Mesenchymal stem cell (in vitro differentiated cells and primary cell): ENCODE measurements at regions not wholly inside any gene's neighbourhood (a gene's known extent, or its start where the extent isn't known, plus 50 kb on each side); places are given as distances from the start of the nearest gene placed in this dataset.
A peak's percentile ranks its signal among the peaks of the same experiment; 100 is the strongest.

Experiments
- DNase-seq: peaks from one replicate; pipeline ENCODE4 v3.0.0-alpha.2; 2013
- H2AFZ ChIP-seq: one replicate; pipeline ENCODE4 v1.6.1; 2013; ENCODE audit warnings: low read depth, mild to moderate bottlenecking, control low read depth, inconsistent platforms, low read length, moderate library complexity
- H2AK5ac ChIP-seq: 2 replicates; pipeline ENCODE4 v1.6.1; 2013; ENCODE audit warnings: low read length, moderate library complexity, mild to moderate bottlenecking, inconsistent platforms; ENCODE audit not compliant: severe bottlenecking
- H2BK120ac ChIP-seq: one replicate; pipeline ENCODE4 v1.6.1; 2013; ENCODE audit warnings: low read depth, mild to moderate bottlenecking, inconsistent platforms, low read length, moderate library complexity
- H2BK12ac ChIP-seq, 2 experiments: one replicate each; pipeline ENCODE4 v1.6.1; 2013; ENCODE audit warnings: inconsistent platforms in 2 of 2, low read length in 2 of 2, mild to moderate bottlenecking in 2 of 2, moderate library complexity in 2 of 2, control low read depth in 1 of 2
- H2BK15ac ChIP-seq: one replicate; pipeline ENCODE4 v1.6.1; 2013; ENCODE audit warnings: mild to moderate bottlenecking, low read depth, inconsistent platforms; ENCODE audit not compliant: poor library complexity, severe bottlenecking
- H2BK5ac ChIP-seq: 2 replicates; pipeline ENCODE4 v1.6.1; 2013; ENCODE audit warnings: low read depth, mild to moderate bottlenecking, low read length, control low read depth, inconsistent platforms; ENCODE audit not compliant: poor library complexity, severe bottlenecking
- H3K14ac ChIP-seq, 2 experiments: one replicate each; pipeline ENCODE4 v1.6.1; 2013; ENCODE audit warnings: inconsistent platforms in 2 of 2, low read length in 2 of 2, control low read depth in 1 of 2, mild to moderate bottlenecking in 1 of 2, moderate library complexity in 1 of 2
- H3K18ac ChIP-seq, 2 experiments: one replicate each; pipeline ENCODE4 v1.6.1; 2013; ENCODE audit warnings: inconsistent platforms in 2 of 2, low read length in 2 of 2, control low read depth in 1 of 2, low read depth in 1 of 2, mild to moderate bottlenecking in 1 of 2
- H3K23ac ChIP-seq, 2 experiments: one replicate each; pipeline ENCODE4 v1.6.1; 2013; ENCODE audit warnings: inconsistent platforms in 2 of 2, low read length in 2 of 2, mild to moderate bottlenecking in 2 of 2, moderate library complexity in 2 of 2, control low read depth in 1 of 2
- H3K27ac ChIP-seq: 2 replicates; pipeline ENCODE4 v1.5.1; 2013; ENCODE audit warnings: mild to moderate bottlenecking, moderate library complexity, low read length, control low read depth, inconsistent platforms; ENCODE audit not compliant: poor library complexity, severe bottlenecking
- H3K27me3 ChIP-seq, 2 experiments: 2 replicates each; pipeline versions ENCODE4 v1.6.1 to v1.7.0; 2013; ENCODE audit warnings: low read length in 2 of 2, mild to moderate bottlenecking in 2 of 2, moderate library complexity in 2 of 2, control low read depth in 1 of 2, inconsistent platforms in 1 of 2; ENCODE audit not compliant: control insufficient read depth in 1 of 2, insufficient read depth in 1 of 2
- H3K36me3 ChIP-seq, 2 experiments: 2 replicates each; pipeline versions ENCODE4 v1.6.1 to v1.7.0; 2013; ENCODE audit warnings: low read length in 2 of 2, control low read depth in 1 of 2, inconsistent platforms in 1 of 2, low read depth in 1 of 2, mild to moderate bottlenecking in 1 of 2; ENCODE audit not compliant: insufficient read depth in 2 of 2, control insufficient read depth in 1 of 2
- H3K4ac ChIP-seq, 2 experiments: one replicate each; pipeline ENCODE4 v1.6.1; 2013; ENCODE audit warnings: inconsistent platforms in 2 of 2, low read length in 2 of 2, mild to moderate bottlenecking in 2 of 2, moderate library complexity in 2 of 2, control low read depth in 1 of 2, low read depth in 1 of 2
- H3K4me1 ChIP-seq: 2 replicates; pipeline ENCODE4 v1.6.1; 2013; ENCODE audit warnings: low read depth, low read length, control low read depth; ENCODE audit not compliant: control insufficient read depth, insufficient read depth
- H3K4me2 ChIP-seq: 2 replicates; pipeline ENCODE4 v1.6.1; 2013; ENCODE audit warnings: low read length, mild to moderate bottlenecking, inconsistent platforms; ENCODE audit not compliant: poor library complexity, severe bottlenecking
- H3K4me3 ChIP-seq, 2 experiments: 2 replicates each; pipeline versions ENCODE4 v1.5.1 to v1.7.0; 2013; ENCODE audit warnings: low read length in 2 of 2, mild to moderate bottlenecking in 2 of 2, control low read depth in 1 of 2, low read depth in 1 of 2; ENCODE audit not compliant: insufficient read depth in 1 of 2
- H3K79me1 ChIP-seq: replicated peaks from 2 replicates; pipeline ENCODE4 v1.6.1; 2013; ENCODE audit warnings: mild to moderate bottlenecking, control low read depth, low read length, inconsistent platforms; ENCODE audit not compliant: poor library complexity, severe bottlenecking
- H3K9ac ChIP-seq: 2 replicates; pipeline ENCODE4 v1.7.0; 2013; ENCODE audit warnings: mild to moderate bottlenecking, low read length, moderate library complexity
- H3K9me3 ChIP-seq: 2 replicates; pipeline ENCODE4 v1.7.0; 2013; ENCODE audit warnings: mild to moderate bottlenecking, low read length; ENCODE audit not compliant: control insufficient read depth
- H4K8ac ChIP-seq: one replicate; pipeline ENCODE4 v1.6.1; 2013; ENCODE audit warnings: inconsistent platforms, mild to moderate bottlenecking, low read length, moderate library complexity
- H4K91ac ChIP-seq: one replicate; pipeline ENCODE4 v1.6.1; 2013; ENCODE audit warnings: mild to moderate bottlenecking, low read length, inconsistent platforms
- WGBS: methylation state at CpG from one replicate; pipeline ENCODE4 v1.1.7; 2013; ENCODE audit warnings: mixed read lengths; 5-methylcytosine and 5-hydroxymethylcytosine counted together

GRCh38 chr11:134941326-134941725 lies 529.3 kb upstream of the B3GAT1 start:
- H3K9ac ChIP-seq = no peak overlapping the region
- H4K91ac ChIP-seq = no peak overlapping the region
- peaks cover 19% of the 10 kb centered on the region for H3K4me1 ChIP-seq
- no peak overlapping the region for H2AFZ ChIP-seq
- no peak overlapping the region for H3K18ac ChIP-seq
- H3K4me2 ChIP-seq = no peak overlapping the region
- no peak overlapping the region for H2BK5ac ChIP-seq
- DNase-seq = no peak
- WGBS = 80% methylated on average over 5 of the region's 5 CpGs
- no peak overlapping the region for H3K14ac ChIP-seq
- H3K36me3 ChIP-seq = no peaks in the 10 kb centered on the region
- H2BK12ac ChIP-seq = no peak overlapping the region
- H3K27me3 ChIP-seq = peaks cover 0 to 2% of the 10 kb centered on the region in 2 experiments
- no peak overlapping the region for H3K27ac ChIP-seq
- H3K4me3 ChIP-seq = no peak overlapping the region
- no peak overlapping the region for H3K4ac ChIP-seq
- no peak overlapping the region for H2BK120ac ChIP-seq
- no peaks in the 10 kb centered on the region for H3K79me1 ChIP-seq
- no peak overlapping the region for H2BK15ac ChIP-seq
- no peak overlapping the region for H3K23ac ChIP-seq
- no peak overlapping the region for H2AK5ac ChIP-seq
- H3K9me3 ChIP-seq = no peaks in the 10 kb centered on the region
- H4K8ac ChIP-seq = no peak overlapping the region

GRCh38 chr11:134940441-134941126 lies 528.5 kb upstream of the B3GAT1 start:
- Histone ChIP-seq H2AK5ac (no peak overlapping the region), H2BK12ac (no peak overlapping the region), H3K4me1 (peaks cover 15% of the 10 kb centered on the region), H3K4me3 (no peak overlapping the region), H2BK5ac (no peak overlapping the region), H2BK120ac (no peak overlapping the region), H3K23ac (no peak overlapping the region), H3K4me2 (no peak overlapping the region), H3K27me3 (peaks cover 0 to 2% of the 10 kb centered on the region in 2 experiments), H3K9me3 (no peaks in the 10 kb centered on the region), H2BK15ac (no peak overlapping the region), H4K8ac (no peak overlapping the region), H3K18ac (no peak overlapping the region), H3K79me1 (no peaks in the 10 kb centered on the region), H4K91ac (no peak overlapping the region), H3K14ac (no peak overlapping the region), H3K9ac (no peak overlapping the region), H3K27ac (no peak overlapping the region), H3K36me3 (no peaks in the 10 kb centered on the region), H3K4ac (no peak overlapping the region), H2AFZ (no peak overlapping the region)
- WGBS = 79% methylated on average over 15 of the region's 15 CpGs
- no peak for DNase-seq

- peaks cover 15% of the 10 kb centered on the region for H3K4me1 ChIP-seq
- no peak overlapping the region for H2BK120ac ChIP-seq
- H3K14ac ChIP-seq = no peak overlapping the region
- H4K91ac ChIP-seq = no peak overlapping the region
- no peak overlapping the region for H3K18ac ChIP-seq
- H3K4me2 ChIP-seq = no peak overlapping the region
- DNase-seq = peak; percentile 4
- no peak overlapping the region for H4K8ac ChIP-seq
- H3K9ac ChIP-seq = no peak overlapping the region
- H3K27me3 ChIP-seq = peaks cover 0 to under 1% of the 10 kb centered on the region in 2 experiments
- H3K4ac ChIP-seq = no peak overlapping the region
- no peak overlapping the region for H2AFZ ChIP-seq
- no peak overlapping the region for H3K4me3 ChIP-seq
- H3K9me3 ChIP-seq = no peaks in the 10 kb centered on the region
- no peaks in the 10 kb centered on the region for H3K36me3 ChIP-seq
- no peak overlapping the region for H2BK12ac ChIP-seq
- H3K27ac ChIP-seq = no peak overlapping the region
- H2BK5ac ChIP-seq = no peak overlapping the region
- no peaks in the 10 kb centered on the region for H3K79me1 ChIP-seq
- WGBS = 69% methylated on average over 4 of the region's 6 CpGs
- H3K23ac ChIP-seq = no peak overlapping the region
- H2AK5ac ChIP-seq = no peak overlapping the region
- H2BK15ac ChIP-seq = no peak overlapping the region
These were observed 527.9 kb upstream of the B3GAT1 start for GRCh38 chr11:134939905-134940304.

DNA sequence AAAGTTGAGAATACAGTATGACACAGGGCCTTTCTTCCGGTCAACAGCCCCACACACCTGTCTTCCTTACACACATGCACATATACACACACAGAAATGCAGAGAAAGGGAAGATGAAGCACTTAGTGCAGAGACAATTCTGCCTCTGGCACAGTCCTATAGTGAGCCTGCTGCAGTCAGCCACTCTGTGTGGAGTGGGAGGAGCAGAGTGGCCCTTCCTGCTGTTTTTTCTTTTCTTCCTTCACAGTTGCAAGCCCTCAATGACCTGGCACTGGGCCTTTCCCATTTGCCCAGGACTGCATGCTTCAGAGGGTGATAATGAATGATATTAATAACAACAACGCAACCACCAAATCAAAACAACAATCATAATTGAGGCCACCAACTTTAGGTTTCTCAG lies 527.0 kb upstream of the B3GAT1 start:
- no peak for DNase-seq
- Histone ChIP-seq H3K79me1 (no peaks in the 10 kb centered on the region), H2BK15ac (no peak overlapping the region)

More for the DNA sequence above, 527.0 kb upstream of the B3GAT1 start:
- H3K27ac ChIP-seq = no peak overlapping the region
- WGBS = no CpG with 5 or more reads among the region's 2 CpGs
- no peak overlapping the region for H2BK120ac ChIP-seq
- no peak overlapping the region for H3K14ac ChIP-seq
- no peaks in the 10 kb centered on the region for H3K27me3 ChIP-seq
- H3K9ac ChIP-seq = no peak overlapping the region
- no peak overlapping the region for H3K23ac ChIP-seq
- no peaks in the 10 kb centered on the region for H3K36me3 ChIP-seq
- no peak overlapping the region for H3K4me3 ChIP-seq
- H2BK12ac ChIP-seq = no peak overlapping the region
- H3K4ac ChIP-seq = no peak overlapping the region
- H3K4me2 ChIP-seq = no peak overlapping the region
- peaks cover 15% of the 10 kb centered on the region for H3K4me1 ChIP-seq
- no peak overlapping the region for H4K91ac ChIP-seq
- no peak overlapping the region for H4K8ac ChIP-seq
- no peak overlapping the region for H2AFZ ChIP-seq
- H2AK5ac ChIP-seq = no peak overlapping the region
- H3K9me3 ChIP-seq = no peaks in the 10 kb centered on the region
- H3K18ac ChIP-seq = no peak overlapping the region
- no peak overlapping the region for H2BK5ac ChIP-seq
